ENCODE measurements at regions not wholly inside any gene's neighbourhood (a gene's known extent, or its start where the extent isn't known, plus 50 kb on each side); places are given as distances from the start of the nearest gene placed in this dataset.
A peak's percentile ranks its signal among the peaks of the same experiment; 100 is the strongest.

- Histone ChIP-seq H2BK20ac (ENCODE audit: low read length) (no peak overlapping the region), H3K4me2 (ENCODE audit: insufficient read depth in 1 of 2, low read depth in 2 of 2, low read length in 2 of 2) (peak overlapping the region in 1 of 2 experiments; percentile 24; a peak in 3 of 4 replicates), H4K5ac (ENCODE audit: insufficient read length, low read depth, low read length) (no peak overlapping the region), H4K91ac (replicated peaks; ENCODE audit: insufficient read length, low read length) (no peak overlapping the region), H4K20me1 (replicated peaks in 1 of 2; ENCODE audit: control insufficient read depth in 1 of 2, insufficient read depth in 2 of 2, low read length in 2 of 2) (no peaks in the 10 kb centered on the region), H3K4ac (replicated peaks; ENCODE audit: insufficient read length, low read depth, low read length) (no peak overlapping the region), H3K27me3 (replicated peaks in 1 of 4; ENCODE audit: control insufficient read depth in 3 of 4, extremely low read depth in 1 of 4, insufficient read depth in 3 of 4, low read length in 3 of 4) (no peaks in the 10 kb centered on the region), H4K8ac (ENCODE audit: extremely low read depth, insufficient read depth, low read length) (no peak overlapping the region), H2BK15ac (ENCODE audit: low read length) (no peak overlapping the region), H3K56ac (replicated peaks; ENCODE audit: insufficient read length, low read depth, low read length) (no peak overlapping the region), H2BK5ac (ENCODE audit: low read depth, low read length) (no peak overlapping the region), H2AFZ (ENCODE audit: low read length) (peak overlapping the region; percentile 82; the same call in 1 of the 2 replicates), H3K18ac (ENCODE audit: extremely low read depth, low read length) (no peak overlapping the region), H3K27ac (ENCODE audit: low read depth, low read length) (no peak overlapping the region), H3K23me2 (ENCODE audit: low read depth, low read length) (peaks cover 6% of the 10 kb centered on the region; the same call in 1 of the 2 replicates), H2BK120ac (replicated peaks; ENCODE audit: low read depth, low read length) (no peak overlapping the region), H3K9ac (replicated peaks in 1 of 4; ENCODE audit: extremely low read depth in 1 of 4, low read depth in 3 of 4, low read length in 3 of 4) (no peak overlapping the region), H3K4me1 (replicated peaks in 1 of 4; ENCODE audit: control insufficient read depth in 3 of 4, insufficient read depth in 4 of 4, low read length in 3 of 4) (peaks cover 0 to 10% (median 4%) of the 10 kb centered on the region in 4 experiments; a peak in 4 of 7 replicates), H3K14ac (ENCODE audit: insufficient read length) (no peak overlapping the region), H3K79me2 (ENCODE audit: control insufficient read depth in 1 of 2, insufficient read depth in 2 of 2, low read length in 2 of 2) (no peaks in the 10 kb centered on the region), H3K4me3 (ENCODE audit: extremely low read depth in 1 of 4, insufficient read depth in 2 of 4, low read depth in 3 of 4, low read length in 4 of 4) (no peak overlapping the region), H2AK5ac (ENCODE audit: low read depth, low read length) (no peak overlapping the region), H3K9me3 (ENCODE audit: insufficient read depth in 2 of 2, low read depth in 1 of 2, low read length in 1 of 2) (no peaks in the 10 kb centered on the region), H2BK12ac (ENCODE audit: low read depth, low read length) (no peak overlapping the region), H3K79me1 (ENCODE audit: low read depth, low read length) (no peaks in the 10 kb centered on the region), H3K23ac (ENCODE audit: insufficient read length) (no peak overlapping the region), H3K36me3 (ENCODE audit: control insufficient read depth in 2 of 4, insufficient read depth in 4 of 4, low read length in 3 of 4) (no peaks in the 10 kb centered on the region)
- POLR2A ChIA-PET (ENCODE audit: partially characterized antibody), result no interaction called here
- DNase-seq (ENCODE audit: low read depth in 1 of 2, low spot score in 2 of 2) (no peak), FAIRE-seq (no peak)
- CTCF ChIA-PET (ENCODE audit: partially characterized antibody), result interaction anchor here (1.0 to 1.5 kb wide), 2 partner anchors 34 to 102 kb away, joined by 3 read pairs; no protein-coding TSS in a partner anchor
- 61% methylated on average over 5 of the region's 5 CpGs; no CpG with 5 or more reads in 1 of the 2 experiments for WGBS, 2 experiments (ENCODE audit: extremely low coverage in 1 of 2, insufficient coverage in 1 of 2, insufficient read length in 1 of 2, insufficient replicate concordance in 2 of 2, low coverage in 1 of 2, low lambda C conversion rate in 2 of 2, missing lambda C conversion rate in 1 of 2)
- no peak for TF ChIP-seq TAF7 (optimal IDR thresholded peaks at IDR 0.05; ENCODE audit: borderline replicate concordance, low read depth, low read length)
- TF ChIP-seq TEAD4 (IDR thresholded peaks at IDR 0.05; ENCODE audit: low read depth, low read length), result no peak
- TF ChIP-seq, protein P1, sequence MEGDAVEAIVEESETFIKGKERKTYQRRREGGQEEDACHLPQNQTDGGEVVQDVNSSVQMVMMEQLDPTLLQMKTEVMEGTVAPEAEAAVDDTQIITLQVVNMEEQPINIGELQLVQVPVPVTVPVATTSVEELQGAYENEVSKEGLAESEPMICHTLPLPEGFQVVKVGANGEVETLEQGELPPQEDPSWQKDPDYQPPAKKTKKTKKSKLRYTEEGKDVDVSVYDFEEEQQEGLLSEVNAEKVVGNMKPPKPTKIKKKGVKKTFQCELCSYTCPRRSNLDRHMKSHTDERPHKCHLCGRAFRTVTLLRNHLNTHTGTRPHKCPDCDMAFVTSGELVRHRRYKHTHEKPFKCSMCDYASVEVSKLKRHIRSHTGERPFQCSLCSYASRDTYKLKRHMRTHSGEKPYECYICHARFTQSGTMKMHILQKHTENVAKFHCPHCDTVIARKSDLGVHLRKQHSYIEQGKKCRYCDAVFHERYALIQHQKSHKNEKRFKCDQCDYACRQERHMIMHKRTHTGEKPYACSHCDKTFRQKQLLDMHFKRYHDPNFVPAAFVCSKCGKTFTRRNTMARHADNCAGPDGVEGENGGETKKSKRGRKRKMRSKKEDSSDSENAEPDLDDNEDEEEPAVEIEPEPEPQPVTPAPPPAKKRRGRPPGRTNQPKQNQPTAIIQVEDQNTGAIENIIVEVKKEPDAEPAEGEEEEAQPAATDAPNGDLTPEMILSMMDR (IDR thresholded peaks at IDR 0.05; ENCODE audit: control extremely low read depth in 1 of 3, insufficient read depth in 1 of 3, low read depth in 1 of 3, low read length in 3 of 3), result no peak
- no peak for TF ChIP-seq GTF2F1 (IDR thresholded peaks at IDR 0.05; ENCODE audit: borderline replicate concordance, low read depth, low read length)
- TF ChIP-seq TAF1 (IDR thresholded peaks at IDR 0.05; ENCODE audit: low read depth, low read length), result no peak
- TF ChIP-seq CBX5 (IDR thresholded peaks at IDR 0.05; ENCODE audit: low read depth, low read length), result no peak
- no peak for TF ChIP-seq RNF2 (IDR thresholded peaks at IDR 0.05; ENCODE audit: borderline replicate concordance, low read depth, low read length, missing control alignments, poor library complexity, severe bottlenecking)
- no peak for TF ChIP-seq POLR2AphosphoS5 (IDR thresholded peaks at IDR 0.05; ENCODE audit: low read depth, low read length)
- no peak for TF ChIP-seq JUN (IDR thresholded peaks at IDR 0.05; ENCODE audit: low read depth, low read length)
- no peak for TF ChIP-seq KDM4A (IDR thresholded peaks at IDR 0.05; ENCODE audit: low read depth, low read length, severe bottlenecking)
- no peak for TF ChIP-seq EZH2 (IDR thresholded peaks at IDR 0.05; ENCODE audit: low read depth, low read length, severe bottlenecking)
Observed at GRCh38 chr16:73915140-73915539, 381.5 kb upstream of the PSMD7 start.

All from H1 (cell line).